Lower lobe of right lung (tissue), 2 donors: ENCODE measurements at regions not wholly inside any gene's neighbourhood (a gene's known extent, or its start where the extent isn't known, plus 50 kb on each side); places are given as distances from the start of the nearest gene placed in this dataset.

Experiments
- ATAC-seq, 2 donors: fragments of 200-7000 bp; cut with Tn5 transposase; one replicate each; pipeline ENCODE4 v1.9.1; 2020 to 2022; ENCODE audit warnings: mild to moderate bottlenecking in 2 of 2, moderate library complexity in 2 of 2
- DNase-seq: peaks from one replicate; pipeline ENCODE4 v3.0.0-alpha.2; 2020
- H3K27ac ChIP-seq: fragments of 200-600 bp; one replicate; pipeline ENCODE4 v1.8.0; 2022
- H3K27me3 ChIP-seq: fragments of 200-600 bp; one replicate; pipeline ENCODE4 v1.8.0; 2022; ENCODE audit warnings: low read depth
- H3K36me3 ChIP-seq: fragments of 200-600 bp; one replicate; pipeline ENCODE4 v1.8.0; 2022; ENCODE audit warnings: mild to moderate bottlenecking
- H3K4me1 ChIP-seq: fragments of 200-600 bp; one replicate; pipeline ENCODE4 v1.8.0; 2022
- H3K4me3 ChIP-seq: fragments of 200-600 bp; one replicate; pipeline ENCODE4 v1.8.0; 2022; ENCODE audit warnings: mild to moderate bottlenecking
- H3K9me3 ChIP-seq: fragments of 200-600 bp; one replicate; pipeline ENCODE4 v1.8.0; 2022
- intact Hi-C: fragments of 100-400 bp; cut with DNase I; formaldehyde crosslinking; loops from one replicate; pipeline ENCODE4 v1.11.0; 2022
- TF ChIP-seq, protein P1 (sequence below): fragments of 200-600 bp; IDR thresholded peaks from one replicate; pipeline ENCODE4 v1.8.0; 2022; ENCODE audit warnings: antibody characterized with exemption, mild to moderate bottlenecking
- donor health status: DM: no; HTN: yes; CAD: no; lungs with severe emphysema.

DNA sequence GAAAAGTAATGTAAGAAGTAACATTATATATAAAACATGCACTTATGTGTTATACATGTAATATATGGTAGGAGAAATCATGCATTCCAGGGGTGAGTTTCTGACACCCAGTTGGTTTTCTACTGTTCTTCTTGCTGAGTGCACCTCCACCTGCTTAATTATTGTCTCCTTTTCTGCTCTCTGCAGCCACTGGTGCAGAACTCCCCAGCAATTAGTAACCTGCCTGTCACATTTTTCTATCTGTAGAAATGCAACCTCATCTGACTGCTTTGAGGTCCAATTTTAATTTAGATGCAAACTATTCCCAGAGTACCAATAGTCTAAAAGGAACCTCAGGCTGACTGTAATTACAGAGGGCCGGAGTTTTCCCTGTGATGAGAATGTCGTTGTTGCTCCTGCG is 842.1 kb downstream of the AACS start:
- no peak for DNase-seq
- TF ChIP-seq, protein P1, sequence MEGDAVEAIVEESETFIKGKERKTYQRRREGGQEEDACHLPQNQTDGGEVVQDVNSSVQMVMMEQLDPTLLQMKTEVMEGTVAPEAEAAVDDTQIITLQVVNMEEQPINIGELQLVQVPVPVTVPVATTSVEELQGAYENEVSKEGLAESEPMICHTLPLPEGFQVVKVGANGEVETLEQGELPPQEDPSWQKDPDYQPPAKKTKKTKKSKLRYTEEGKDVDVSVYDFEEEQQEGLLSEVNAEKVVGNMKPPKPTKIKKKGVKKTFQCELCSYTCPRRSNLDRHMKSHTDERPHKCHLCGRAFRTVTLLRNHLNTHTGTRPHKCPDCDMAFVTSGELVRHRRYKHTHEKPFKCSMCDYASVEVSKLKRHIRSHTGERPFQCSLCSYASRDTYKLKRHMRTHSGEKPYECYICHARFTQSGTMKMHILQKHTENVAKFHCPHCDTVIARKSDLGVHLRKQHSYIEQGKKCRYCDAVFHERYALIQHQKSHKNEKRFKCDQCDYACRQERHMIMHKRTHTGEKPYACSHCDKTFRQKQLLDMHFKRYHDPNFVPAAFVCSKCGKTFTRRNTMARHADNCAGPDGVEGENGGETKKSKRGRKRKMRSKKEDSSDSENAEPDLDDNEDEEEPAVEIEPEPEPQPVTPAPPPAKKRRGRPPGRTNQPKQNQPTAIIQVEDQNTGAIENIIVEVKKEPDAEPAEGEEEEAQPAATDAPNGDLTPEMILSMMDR, result no peak
- no peaks in the 10 kb centered on the region for H3K36me3 ChIP-seq
- H3K9me3 ChIP-seq, result no peaks in the 10 kb centered on the region
- ATAC-seq, result no peak
- H3K27me3 ChIP-seq, result no peaks in the 10 kb centered on the region
- no peak overlapping the region for H3K27ac ChIP-seq
- H3K4me1 ChIP-seq, result no peaks in the 10 kb centered on the region
- H3K4me3 ChIP-seq, result no peak overlapping the region
- intact Hi-C loops, result no loop called here

DNA sequence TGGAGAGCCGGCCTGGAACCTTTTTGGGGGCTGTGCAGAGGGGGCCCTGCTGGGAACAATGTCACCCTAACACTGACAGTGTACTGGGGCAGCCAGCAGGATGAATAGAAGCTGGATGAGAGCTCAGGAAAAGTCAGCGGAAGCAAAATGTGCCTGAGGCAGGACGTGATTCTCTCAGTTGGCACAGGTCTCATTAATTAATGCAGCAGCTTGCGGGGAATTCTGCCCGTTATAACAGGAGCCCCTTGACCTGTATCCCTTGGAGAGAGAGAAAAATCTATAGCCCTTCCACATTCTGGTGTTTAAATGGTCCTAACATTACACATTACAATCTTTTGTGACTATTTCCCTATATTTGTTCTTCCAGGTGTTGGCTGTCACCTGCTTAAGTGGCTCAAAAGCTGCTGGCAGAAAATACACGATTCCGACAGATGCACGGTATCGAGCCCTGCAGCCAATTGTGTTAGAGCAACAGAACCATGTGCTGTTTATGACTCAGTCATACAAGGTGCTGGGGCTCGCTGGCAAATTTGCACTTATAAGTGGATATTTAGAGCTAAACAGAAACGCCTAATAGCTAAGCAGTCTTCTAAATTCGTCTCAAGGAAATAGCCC is 854.7 kb downstream of the AACS start:
- H3K4me3 ChIP-seq, result no peak overlapping the region
- no peaks in the 10 kb centered on the region for H3K4me1 ChIP-seq
- DNase-seq (no peak), ATAC-seq (no peak)
- no peaks in the 10 kb centered on the region for H3K36me3 ChIP-seq
- H3K27ac ChIP-seq, result no peak overlapping the region
- intact Hi-C loops, result no loop called here
- H3K9me3 ChIP-seq, result no peaks in the 10 kb centered on the region
- no peaks in the 10 kb centered on the region for H3K27me3 ChIP-seq
- TF ChIP-seq, protein P1, result no peak

DNA sequence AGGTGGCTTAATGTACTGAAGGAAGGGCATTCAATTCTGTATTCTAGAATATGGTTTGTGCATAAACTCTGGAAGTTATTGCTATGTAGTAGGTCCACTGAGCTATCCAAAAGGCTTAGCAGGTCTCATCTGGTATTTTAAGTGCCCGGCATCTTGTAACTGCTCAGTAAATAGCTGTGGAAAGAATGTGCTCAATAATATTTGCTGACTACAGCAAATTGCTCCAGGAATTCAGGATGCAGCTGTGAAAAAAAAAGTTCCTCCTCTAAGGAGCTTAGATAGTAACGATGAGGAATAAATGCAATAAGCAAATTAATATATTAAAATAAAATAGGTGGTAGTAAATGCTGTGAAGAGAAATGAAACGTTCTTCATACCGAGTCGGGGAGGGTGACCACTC is 857.1 kb downstream of the AACS start:
- no peak for ATAC-seq
- TF ChIP-seq, protein P1, result no peak
- Histone ChIP-seq H3K27ac (no peak overlapping the region), H3K9me3 (no peaks in the 10 kb centered on the region), H3K4me1 (no peaks in the 10 kb centered on the region), H3K4me3 (no peak overlapping the region), H3K36me3 (no peaks in the 10 kb centered on the region), H3K27me3 (no peaks in the 10 kb centered on the region)
- no peak for DNase-seq
- intact Hi-C loops, result no loop called here

DNA sequence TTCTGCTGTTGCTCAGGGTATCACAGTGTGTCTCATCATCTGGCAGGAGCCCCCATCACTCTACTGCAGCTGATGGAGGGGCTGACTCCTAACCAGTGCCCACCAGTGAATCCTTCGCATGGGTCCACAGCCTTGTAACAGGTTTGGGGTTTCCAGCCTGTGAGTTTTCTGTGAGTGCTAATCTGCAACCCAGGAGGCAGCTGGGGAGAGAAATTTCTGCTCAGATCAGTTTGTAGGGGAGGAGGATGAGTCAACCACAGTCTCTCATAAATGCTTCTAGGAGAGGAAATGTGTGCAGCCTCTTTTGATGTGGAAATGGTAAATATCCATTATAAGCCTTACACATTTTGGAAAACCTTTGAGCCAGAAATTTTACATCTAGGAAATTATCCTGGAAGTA is 871.3 kb downstream of the AACS start:
- TF ChIP-seq, protein P1, result no peak
- Histone ChIP-seq H3K27ac (no peak overlapping the region), H3K9me3 (no peaks in the 10 kb centered on the region), H3K27me3 (no peaks in the 10 kb centered on the region), H3K4me1 (no peaks in the 10 kb centered on the region), H3K36me3 (no peaks in the 10 kb centered on the region), H3K4me3 (no peak overlapping the region)
- intact Hi-C loops, result no loop called here
- DNase-seq, result no peak
- no peak for ATAC-seq

DNA sequence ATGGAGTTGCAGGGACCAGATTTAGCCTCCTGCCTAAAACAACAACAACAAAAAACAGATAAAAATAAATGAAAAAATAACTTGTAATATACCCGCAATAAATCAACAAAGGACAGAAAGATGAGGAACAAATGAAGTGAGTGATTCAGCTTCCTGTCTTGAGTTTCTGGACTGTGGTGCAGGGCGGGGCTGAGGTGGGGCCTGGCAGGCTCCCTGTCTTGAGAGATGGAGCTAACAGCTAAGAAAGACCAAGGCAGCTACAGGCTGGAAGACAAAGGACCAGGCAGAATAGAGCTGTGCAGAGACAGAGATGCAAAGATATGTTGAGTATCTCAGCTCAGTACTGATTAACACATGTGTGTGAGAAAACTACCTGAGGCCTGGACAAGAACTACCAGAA is 879.2 kb downstream of the AACS start:
- intact Hi-C loops, result no loop called here
- Histone ChIP-seq H3K4me3 (no peak overlapping the region), H3K4me1 (no peaks in the 10 kb centered on the region), H3K27me3 (no peaks in the 10 kb centered on the region), H3K27ac (no peak overlapping the region), H3K36me3 (no peaks in the 10 kb centered on the region), H3K9me3 (no peaks in the 10 kb centered on the region)
- ATAC-seq, result no peak
- no peak for DNase-seq
- TF ChIP-seq, protein P1, result no peak

DNA sequence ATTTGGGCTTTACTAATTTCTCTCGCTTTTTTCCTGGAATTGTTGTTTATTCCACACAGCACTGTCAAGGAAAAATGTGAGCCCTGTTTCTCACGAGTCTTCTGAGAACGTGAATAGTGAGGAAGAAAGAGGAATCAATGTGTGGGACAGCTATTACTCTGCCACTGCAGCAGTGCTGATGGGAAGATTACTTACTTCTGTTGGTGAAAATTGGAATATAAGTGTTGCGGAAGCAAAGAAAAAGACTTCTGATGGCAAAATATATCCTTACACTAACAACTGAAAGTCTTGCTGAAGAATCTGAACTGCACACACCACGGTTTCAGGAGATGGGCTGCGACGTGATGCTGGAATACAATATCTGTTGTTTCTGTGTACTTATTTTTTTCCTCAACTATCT is 884.2 kb downstream of the AACS start:
- intact Hi-C loops, result no loop called here
- Histone ChIP-seq H3K27me3 (no peaks in the 10 kb centered on the region), H3K9me3 (no peaks in the 10 kb centered on the region), H3K4me1 (no peaks in the 10 kb centered on the region), H3K27ac (no peak overlapping the region), H3K4me3 (no peak overlapping the region), H3K36me3 (no peaks in the 10 kb centered on the region)
- TF ChIP-seq, protein P1, result no peak
- no peak for ATAC-seq
- DNase-seq, result no peak
